ENCODE measurements at regions not wholly inside any gene's neighbourhood (a gene's known extent, or its start where the extent isn't known, plus 50 kb on each side); places are given as distances from the start of the nearest gene placed in this dataset.

DNA sequence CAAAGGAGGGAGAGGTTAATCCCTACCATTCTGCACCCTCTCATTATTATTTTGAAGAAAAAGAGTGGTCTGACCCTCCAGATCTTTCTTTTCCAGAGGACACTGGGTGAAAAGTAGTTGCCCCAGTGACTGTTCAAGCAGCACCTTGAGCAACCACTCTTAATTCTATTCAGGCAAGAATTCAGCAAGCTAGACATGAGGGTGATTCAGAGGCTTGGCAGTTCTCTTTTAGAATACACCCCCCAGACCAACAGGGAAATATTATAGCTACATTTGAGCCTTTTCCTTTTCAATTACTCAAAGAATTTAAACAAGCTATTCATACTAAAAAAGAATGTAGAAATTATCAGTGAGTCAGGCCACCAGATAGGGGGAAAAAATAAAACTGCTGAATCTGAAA, 178.3 kb downstream of the MRPS30 start:
- H3K27ac ChIP-seq (ENCODE audit: low read length) = no peak overlapping the region
- H3K4me3 ChIP-seq (ENCODE audit: low read length) = no peak overlapping the region
- H3K4me2 ChIP-seq (ENCODE audit: low read depth, low read length) = no peak overlapping the region
- DNase-seq = no peak
- no peak overlapping the region for H2AFZ ChIP-seq (ENCODE audit: low read length)
- no peaks in the 10 kb centered on the region for H3K9me3 ChIP-seq (replicated peaks; ENCODE audit: insufficient read depth, low read length)
- H3F3A ChIP-seq (ENCODE audit: insufficient read depth, low read length) = no peaks in the 10 kb centered on the region
- H3K79me2 ChIP-seq (ENCODE audit: low read length) = no peaks in the 10 kb centered on the region
- no peaks in the 10 kb centered on the region for H3K36me3 ChIP-seq (replicated peaks; ENCODE audit: insufficient read depth, low read length)
- no peak for TF ChIP-seq EZH2phosphoT487 (IDR thresholded peaks at IDR 0.05; ENCODE audit: low read length)
- TF ChIP-seq, protein P1, sequence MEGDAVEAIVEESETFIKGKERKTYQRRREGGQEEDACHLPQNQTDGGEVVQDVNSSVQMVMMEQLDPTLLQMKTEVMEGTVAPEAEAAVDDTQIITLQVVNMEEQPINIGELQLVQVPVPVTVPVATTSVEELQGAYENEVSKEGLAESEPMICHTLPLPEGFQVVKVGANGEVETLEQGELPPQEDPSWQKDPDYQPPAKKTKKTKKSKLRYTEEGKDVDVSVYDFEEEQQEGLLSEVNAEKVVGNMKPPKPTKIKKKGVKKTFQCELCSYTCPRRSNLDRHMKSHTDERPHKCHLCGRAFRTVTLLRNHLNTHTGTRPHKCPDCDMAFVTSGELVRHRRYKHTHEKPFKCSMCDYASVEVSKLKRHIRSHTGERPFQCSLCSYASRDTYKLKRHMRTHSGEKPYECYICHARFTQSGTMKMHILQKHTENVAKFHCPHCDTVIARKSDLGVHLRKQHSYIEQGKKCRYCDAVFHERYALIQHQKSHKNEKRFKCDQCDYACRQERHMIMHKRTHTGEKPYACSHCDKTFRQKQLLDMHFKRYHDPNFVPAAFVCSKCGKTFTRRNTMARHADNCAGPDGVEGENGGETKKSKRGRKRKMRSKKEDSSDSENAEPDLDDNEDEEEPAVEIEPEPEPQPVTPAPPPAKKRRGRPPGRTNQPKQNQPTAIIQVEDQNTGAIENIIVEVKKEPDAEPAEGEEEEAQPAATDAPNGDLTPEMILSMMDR (IDR thresholded peaks at IDR 0.05; ENCODE audit: low read length) = no peak
- no peak for TF ChIP-seq EZH2 (optimal IDR thresholded peaks at IDR 0.05; ENCODE audit: low read depth, low read length)
- H3K9me2 ChIP-seq (replicated peaks; ENCODE audit: insufficient read depth, low read length) = no peaks in the 10 kb centered on the region
- H3K27me3 ChIP-seq (replicated peaks; ENCODE audit: insufficient read depth, low read length) = no peaks in the 10 kb centered on the region
- H3K4me1 ChIP-seq (ENCODE audit: low read length) = no peaks in the 10 kb centered on the region
- H3K9ac ChIP-seq (ENCODE audit: low read length) = no peak overlapping the region
- no peaks in the 10 kb centered on the region for H4K20me1 ChIP-seq (ENCODE audit: insufficient read depth, low read length)

DNA sequence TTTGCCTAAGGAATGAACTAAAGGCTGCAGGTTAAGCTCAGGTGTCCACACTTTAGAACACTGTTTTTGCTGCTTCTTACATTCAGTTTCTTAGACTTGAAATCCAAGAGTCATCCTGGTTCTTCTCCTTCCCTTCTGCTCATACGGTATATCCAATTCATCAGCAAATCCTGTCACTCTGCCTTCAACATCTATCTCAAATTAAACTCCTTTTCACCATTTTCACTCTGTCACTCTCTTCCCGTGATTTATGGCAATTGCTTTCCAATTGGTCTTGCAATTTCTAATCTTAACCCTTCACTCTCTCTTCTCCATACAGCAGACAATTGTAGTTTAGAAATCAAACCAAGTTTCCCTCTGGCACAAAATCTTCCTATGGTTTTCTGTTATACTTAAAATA, 182.9 kb downstream of the MRPS30 start:
- Histone ChIP-seq H3K4me2 (ENCODE audit: low read depth, low read length) (no peak overlapping the region), H3K36me3 (replicated peaks; ENCODE audit: insufficient read depth, low read length) (no peaks in the 10 kb centered on the region), H3K79me2 (ENCODE audit: low read length) (no peaks in the 10 kb centered on the region), H3K9me2 (replicated peaks; ENCODE audit: insufficient read depth, low read length) (no peaks in the 10 kb centered on the region), H3K4me3 (ENCODE audit: low read length) (no peak overlapping the region), H3K9ac (ENCODE audit: low read length) (no peak overlapping the region), H3K27ac (ENCODE audit: low read length) (no peak overlapping the region), H2AFZ (ENCODE audit: low read length) (no peak overlapping the region), H3K27me3 (replicated peaks; ENCODE audit: insufficient read depth, low read length) (no peaks in the 10 kb centered on the region), H3K9me3 (replicated peaks; ENCODE audit: insufficient read depth, low read length) (no peaks in the 10 kb centered on the region), H3K4me1 (ENCODE audit: low read length) (no peaks in the 10 kb centered on the region), H3F3A (ENCODE audit: insufficient read depth, low read length) (no peaks in the 10 kb centered on the region), H4K20me1 (ENCODE audit: insufficient read depth, low read length) (no peaks in the 10 kb centered on the region)
- no peak for DNase-seq
- TF ChIP-seq EZH2phosphoT487 (IDR thresholded peaks at IDR 0.05; ENCODE audit: low read length) = no peak
- TF ChIP-seq EZH2 (optimal IDR thresholded peaks at IDR 0.05; ENCODE audit: low read depth, low read length) = no peak
- TF ChIP-seq, protein P1 (IDR thresholded peaks at IDR 0.05; ENCODE audit: low read length) = no peak

DNA sequence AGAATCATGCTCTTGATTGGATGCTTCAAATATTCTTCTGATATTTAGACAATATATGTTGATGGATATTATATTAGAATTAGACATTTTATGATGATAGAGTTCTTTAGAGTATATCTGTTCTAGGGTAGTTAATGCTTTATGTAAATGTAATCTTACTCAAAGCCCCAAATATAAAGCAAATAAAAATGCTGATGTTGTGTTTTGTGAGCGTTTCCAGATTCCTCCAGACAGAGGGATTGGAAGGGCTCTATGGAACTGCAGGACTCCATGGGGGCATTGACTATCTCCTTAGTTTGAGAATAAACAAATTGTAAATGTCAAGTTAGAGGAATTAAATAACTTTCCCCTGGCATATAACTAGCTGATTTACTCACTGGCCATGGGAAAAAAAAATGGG, 184.5 kb downstream of the MRPS30 start:
- H3K27ac ChIP-seq (ENCODE audit: low read length) = no peak overlapping the region
- H3K4me3 ChIP-seq (ENCODE audit: low read length) = no peak overlapping the region
- H3F3A ChIP-seq (ENCODE audit: insufficient read depth, low read length) = no peaks in the 10 kb centered on the region
- H3K4me1 ChIP-seq (ENCODE audit: low read length) = peaks cover 13% of the 10 kb centered on the region
- no peak overlapping the region for H2AFZ ChIP-seq (ENCODE audit: low read length)
- no peak overlapping the region for H3K9ac ChIP-seq (ENCODE audit: low read length)
- no peak for DNase-seq
- no peaks in the 10 kb centered on the region for H3K9me3 ChIP-seq (replicated peaks; ENCODE audit: insufficient read depth, low read length)
- TF ChIP-seq EZH2phosphoT487 (IDR thresholded peaks at IDR 0.05; ENCODE audit: low read length) (no peak), EZH2 (optimal IDR thresholded peaks at IDR 0.05; ENCODE audit: low read depth, low read length) (no peak)
- TF ChIP-seq, protein P1 (IDR thresholded peaks at IDR 0.05; ENCODE audit: low read length) = no peak
- no peaks in the 10 kb centered on the region for H3K79me2 ChIP-seq (ENCODE audit: low read length)
- no peaks in the 10 kb centered on the region for H4K20me1 ChIP-seq (ENCODE audit: insufficient read depth, low read length)
- H3K9me2 ChIP-seq (replicated peaks; ENCODE audit: insufficient read depth, low read length) = no peaks in the 10 kb centered on the region
- no peaks in the 10 kb centered on the region for H3K27me3 ChIP-seq (replicated peaks; ENCODE audit: insufficient read depth, low read length)
- H3K4me2 ChIP-seq (ENCODE audit: low read depth, low read length) = no peak overlapping the region
- no peaks in the 10 kb centered on the region for H3K36me3 ChIP-seq (replicated peaks; ENCODE audit: insufficient read depth, low read length)

Data from MM.1S (cell line).